ENCODE measurements at regions not wholly inside any gene's neighbourhood (a gene's known extent, or its start where the extent isn't known, plus 50 kb on each side); places are given as distances from the start of the nearest gene placed in this dataset.

GRCh38 chr13:78372581-78372980, 230.8 kb downstream of the POU4F1 start:
- H3K36me3 ChIP-seq (replicated peaks in 1 of 2; ENCODE audit: control insufficient read depth in 1 of 2, insufficient read depth in 2 of 2, low read length in 2 of 2), result no peaks in the 10 kb centered on the region
- H3K9me3 Mint-ChIP-seq, result peaks cover 2 to 9% (median 7%) of the 10 kb centered on the region in 7 donors
- peaks cover 0 to 4% of the 10 kb centered on the region in 2 donors for H3K9me3 ChIP-seq (replicated peaks in 1 of 2; ENCODE audit: control insufficient read depth in 1 of 2, insufficient read depth in 1 of 2, low read length in 2 of 2)
- H3K27ac ChIP-seq (ENCODE audit: low read depth in 1 of 2, low read length in 2 of 2), result no peak overlapping the region
- H3K27ac Mint-ChIP-seq, result no peak overlapping the region
- H3K27me3 ChIP-seq (ENCODE audit: control insufficient read depth in 2 of 2, insufficient read depth in 2 of 2, low read length in 2 of 2), result no peaks in the 10 kb centered on the region
- H3K4me3 Mint-ChIP-seq, result no peak overlapping the region
- no peak for TF ChIP-seq CTCF (IDR thresholded peaks at IDR 0.05)
- DNase-seq, result no peak
- no peaks in the 10 kb centered on the region for H3K4me1 ChIP-seq (ENCODE audit: control insufficient read depth in 1 of 2, insufficient read depth in 2 of 2, low read length in 2 of 2)
- 92% methylated on average over 2 of the region's 3 CpGs for WGBS (ENCODE audit: insufficient coverage)
- H2AFZ ChIP-seq (ENCODE audit: insufficient read depth, low read depth, low read length, poor library complexity, severe bottlenecking), result no peak overlapping the region
- H3K27me3 Mint-ChIP-seq (ENCODE audit: low read depth in 3 of 3), result no peaks in the 10 kb centered on the region
- H3K4me2 ChIP-seq (replicated peaks; ENCODE audit: extremely low read depth, low read length, poor library complexity, severe bottlenecking), result no peak overlapping the region
- H3K36me3 Mint-ChIP-seq, result no peaks in the 10 kb centered on the region
- no peak overlapping the region for H3K9ac ChIP-seq (ENCODE audit: insufficient read depth, low read length, poor library complexity, severe bottlenecking)
- no peaks in the 10 kb centered on the region for H4K20me1 ChIP-seq (ENCODE audit: insufficient read depth, low read length)
- intact Hi-C loops (cut with micrococcal nuclease), result no loop called here
- peaks cover 4% of the 10 kb centered on the region for H3K4me1 Mint-ChIP-seq
- H3K4me3 ChIP-seq (replicated peaks in 1 of 3; ENCODE audit: low read depth in 2 of 3, low read length in 3 of 3), result no peak overlapping the region
- H3K79me2 ChIP-seq (ENCODE audit: insufficient read depth, low read length), result no peaks in the 10 kb centered on the region

- TF ChIP-seq CTCF (IDR thresholded peaks at IDR 0.05), result no peak
- Histone ChIP-seq H3K4me2 (replicated peaks; ENCODE audit: extremely low read depth, low read length, poor library complexity, severe bottlenecking) (no peak overlapping the region), H3K79me2 (ENCODE audit: insufficient read depth, low read length) (no peaks in the 10 kb centered on the region), H4K20me1 (ENCODE audit: insufficient read depth, low read length) (no peaks in the 10 kb centered on the region), H3K27ac (ENCODE audit: low read depth in 1 of 2, low read length in 2 of 2) (no peak overlapping the region), H3K36me3 (replicated peaks in 1 of 2; ENCODE audit: control insufficient read depth in 1 of 2, insufficient read depth in 2 of 2, low read length in 2 of 2) (no peaks in the 10 kb centered on the region), H2AFZ (ENCODE audit: insufficient read depth, low read depth, low read length, poor library complexity, severe bottlenecking) (no peak overlapping the region), H3K27me3 (ENCODE audit: control insufficient read depth in 2 of 2, insufficient read depth in 2 of 2, low read length in 2 of 2) (no peaks in the 10 kb centered on the region), H3K4me3 (replicated peaks in 1 of 3; ENCODE audit: low read depth in 2 of 3, low read length in 3 of 3) (no peak overlapping the region), H3K9ac (ENCODE audit: insufficient read depth, low read length, poor library complexity, severe bottlenecking) (no peak overlapping the region), H3K4me1 (ENCODE audit: control insufficient read depth in 1 of 2, insufficient read depth in 2 of 2, low read length in 2 of 2) (no peaks in the 10 kb centered on the region), H3K9me3 (replicated peaks in 1 of 2; ENCODE audit: control insufficient read depth in 1 of 2, insufficient read depth in 1 of 2, low read length in 2 of 2) (peaks cover 0 to 4% of the 10 kb centered on the region in 2 donors)
- Mint-ChIP-seq H3K4me1 (no peaks in the 10 kb centered on the region), H3K27me3 (ENCODE audit: low read depth in 3 of 3) (no peaks in the 10 kb centered on the region), H3K36me3 (no peaks in the 10 kb centered on the region), H3K4me3 (no peak overlapping the region), H3K9me3 (peaks cover 2 to 11% (median 7%) of the 10 kb centered on the region in 7 donors), H3K27ac (no peak overlapping the region)
- no peak for DNase-seq
- no CpG with 5 or more reads among the region's 2 CpGs for WGBS (ENCODE audit: insufficient coverage)
- intact Hi-C loops (cut with micrococcal nuclease), result no loop called here
Observed at GRCh38 chr13:78370231-78370630, 233.1 kb downstream of the POU4F1 start.
